OCI-LY1 (cell line): ENCODE measurements at regions not wholly inside any gene's neighbourhood (a gene's known extent, or its start where the extent isn't known, plus 50 kb on each side); places are given as distances from the start of the nearest gene placed in this dataset.

Source experiments
- H2AFZ ChIP-seq: fragments of 200-600 bp; sonication (generic), shearing (Covaris generic); 2 replicates; pipeline ENCODE4 v1.6.0; 2014; ENCODE audit warnings: antibody characterized with exemption, mild to moderate bottlenecking, low read length
- H3F3A ChIP-seq: fragments of 200-600 bp; sonication (generic), shearing (Covaris generic); 2 replicates; pipeline ENCODE4 v1.6.0; 2014; ENCODE audit warnings: mild to moderate bottlenecking, antibody characterized with exemption, low read length, moderate library complexity; ENCODE audit not compliant: insufficient read depth
- H3K27ac ChIP-seq: fragments of 200-600 bp; sonication (generic); 2 replicates; pipeline ENCODE4 v1.5.1; 2014; ENCODE audit warnings: low read length, mixed run types, mild to moderate bottlenecking, low read depth; ENCODE audit not compliant: poor library complexity, severe bottlenecking
- H3K27me3 ChIP-seq: fragments of 200-600 bp; sonication (generic); 2 replicates; pipeline ENCODE4 v1.6.0; 2014; ENCODE audit warnings: antibody characterized with exemption, mild to moderate bottlenecking, low read length, moderate library complexity; ENCODE audit not compliant: insufficient read depth
- H3K36me3 ChIP-seq: fragments of 200-600 bp; sonication (generic); 2 replicates; pipeline ENCODE4 v1.6.1; 2014; ENCODE audit warnings: mild to moderate bottlenecking, antibody characterized with exemption, low read length, moderate library complexity, mixed read lengths; ENCODE audit not compliant: insufficient read depth
- H3K4me1 ChIP-seq: fragments of 200-600 bp; sonication (generic); 2 replicates; pipeline ENCODE4 v1.5.1; 2014; ENCODE audit warnings: mild to moderate bottlenecking, low read length, moderate library complexity; ENCODE audit not compliant: insufficient read depth, severe bottlenecking
- H3K4me2 ChIP-seq: fragments of 200-600 bp; sonication (generic), shearing (Covaris generic); 2 replicates; pipeline ENCODE4 v1.6.1; 2014; ENCODE audit warnings: low read length
- H3K4me3 ChIP-seq: fragments of 200-600 bp; sonication (generic); 2 replicates; pipeline ENCODE4 v1.5.1; 2014; ENCODE audit warnings: low read length, low read depth, mild to moderate bottlenecking, mixed read lengths; ENCODE audit not compliant: poor library complexity, severe bottlenecking
- H3K79me2 ChIP-seq: fragments of 200-600 bp; shearing (Covaris generic); 2 replicates; pipeline ENCODE4 v1.6.1; 2016; ENCODE audit warnings: mixed run types, low read length, mixed read lengths; ENCODE audit not compliant: insufficient read depth
- H3K9ac ChIP-seq: fragments of 200-600 bp; sonication (generic), shearing (Covaris generic); 2 replicates; pipeline ENCODE4 v1.6.1; 2014; ENCODE audit warnings: mild to moderate bottlenecking, low read length, mixed read lengths
- H3K9me2 ChIP-seq: fragments of 200-600 bp; sonication (generic), shearing (Covaris generic); 2 replicates; pipeline ENCODE4 v1.6.1; 2014; ENCODE audit warnings: low read depth, mild to moderate bottlenecking, low read length, mixed read lengths
- H3K9me3 ChIP-seq: fragments of 200-600 bp; shearing (Covaris generic); 2 replicates; pipeline ENCODE4 v1.6.1; 2014; ENCODE audit warnings: low read length, mixed read lengths
- H4K20me1 ChIP-seq: fragments of 200-600 bp; sonication (generic), shearing (Covaris generic); 2 replicates; pipeline ENCODE4 v1.6.0; 2016; ENCODE audit warnings: mild to moderate bottlenecking, low read length; ENCODE audit not compliant: insufficient read depth
- CTCF ChIP-seq: fragments of 200-600 bp; sonication (generic), shearing (Covaris generic); IDR thresholded peaks from 2 replicates; pipeline ENCODE4 v1.5.1; 2017; ENCODE audit warnings: mild to moderate bottlenecking, antibody characterized with exemption, low read length, moderate library complexity, mixed read lengths
- EZH2 ChIP-seq: fragments of 200-600 bp; sonication (generic), shearing (Covaris generic); IDR thresholded peaks from 2 replicates; pipeline ENCODE4 v1.8.0; 2017; ENCODE audit warnings: borderline replicate concordance, mixed run types, mild to moderate bottlenecking, antibody characterized with exemption, low read length, moderate library complexity, mixed read lengths

DNA sequence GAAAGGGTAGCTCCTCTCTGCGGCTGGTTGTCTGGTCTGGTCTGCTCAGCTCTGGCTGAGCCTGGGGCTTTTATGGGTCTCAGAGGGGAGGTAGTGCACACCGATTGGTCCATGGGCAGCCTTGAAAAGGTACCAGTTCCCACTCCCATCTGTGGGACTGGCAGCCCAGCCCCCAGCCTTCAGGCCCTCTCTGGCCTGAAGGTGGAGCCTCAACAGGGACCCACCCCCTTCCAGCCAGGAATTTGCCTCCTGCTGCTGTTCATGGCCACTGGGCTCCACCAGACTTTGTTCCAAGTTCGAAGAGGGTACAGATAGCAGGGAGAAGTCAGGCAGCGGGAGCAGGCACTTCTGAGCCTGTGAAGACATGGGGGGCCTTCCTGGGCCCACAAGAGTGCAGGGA lies 165.3 kb upstream of the SLC27A6 start:
- Histone ChIP-seq H3K4me3 (no peak overlapping the region), H3K9ac (no peak overlapping the region), H3K9me3 (no peaks in the 10 kb centered on the region), H3F3A (no peaks in the 10 kb centered on the region), H3K27me3 (no peaks in the 10 kb centered on the region), H2AFZ (no peak overlapping the region), H3K36me3 (no peaks in the 10 kb centered on the region), H3K9me2 (no peaks in the 10 kb centered on the region), H4K20me1 (no peaks in the 10 kb centered on the region), H3K4me2 (no peak overlapping the region), H3K4me1 (no peaks in the 10 kb centered on the region), H3K79me2 (no peaks in the 10 kb centered on the region), H3K27ac (no peak overlapping the region)
- TF ChIP-seq CTCF (no peak), EZH2 (no peak)

GRCh38 chr5:128800377-128800776 lies 164.9 kb upstream of the SLC27A6 start:
- H3K27me3 ChIP-seq = no peaks in the 10 kb centered on the region
- H3K9me2 ChIP-seq = no peaks in the 10 kb centered on the region
- H3K79me2 ChIP-seq = no peaks in the 10 kb centered on the region
- no peak overlapping the region for H3K4me2 ChIP-seq
- no peaks in the 10 kb centered on the region for H3K36me3 ChIP-seq
- H3K27ac ChIP-seq = no peak overlapping the region
- H2AFZ ChIP-seq = no peak overlapping the region
- no peaks in the 10 kb centered on the region for H3F3A ChIP-seq
- H4K20me1 ChIP-seq = no peaks in the 10 kb centered on the region
- no peak overlapping the region for H3K4me3 ChIP-seq
- TF ChIP-seq CTCF = no peak
- no peak for TF ChIP-seq EZH2
- no peaks in the 10 kb centered on the region for H3K9me3 ChIP-seq
- H3K9ac ChIP-seq = no peak overlapping the region
- no peaks in the 10 kb centered on the region for H3K4me1 ChIP-seq

- TF ChIP-seq CTCF (no peak), EZH2 (no peak)
- Histone ChIP-seq H3K4me2 (no peak overlapping the region), H3K36me3 (no peaks in the 10 kb centered on the region), H3K9ac (no peak overlapping the region), H3K27ac (no peak overlapping the region), H3K27me3 (no peaks in the 10 kb centered on the region), H3K9me3 (no peaks in the 10 kb centered on the region), H3K79me2 (no peaks in the 10 kb centered on the region), H2AFZ (no peak overlapping the region), H3K9me2 (no peaks in the 10 kb centered on the region), H3K4me3 (no peak overlapping the region), H4K20me1 (no peaks in the 10 kb centered on the region), H3K4me1 (no peaks in the 10 kb centered on the region), H3F3A (no peaks in the 10 kb centered on the region)
Measured at GRCh38 chr5:128813317-128814070, 151.8 kb upstream of the SLC27A6 start.
